HCT116 (cell line): ENCODE measurements at regions not wholly inside any gene's neighbourhood (a gene's known extent, or its start where the extent isn't known, plus 50 kb on each side); places are given as distances from the start of the nearest gene placed in this dataset.

Source experiments
- ATAC-seq: fragments of 200-7000 bp; cut with Tn5 transposase; 2 replicates; pipeline ENCODE4 v1.9.1; 2020; ENCODE audit warnings: mild to moderate bottlenecking, moderate library complexity
- BruUV-seq: library from RNA; stranded (reverse); fragments of 400-500 nt; replicated peaks from 2 replicates; lab custom pipeline; 2021; lab: Mats Ljungman, UMichigan
- CTCF ChIA-PET: fragments of 300-600 bp; sonication (Branson Sonifier 250); formaldehyde crosslinking; loops from one replicate; lab custom pipeline; 2021; ENCODE audit warnings: antibody characterized with exemption; lab: Charles Lee
- POLR2A ChIA-PET: fragments of 300-600, 350-600 bp; sonication (Branson Sonifier 250); formaldehyde crosslinking; loops from one replicate; lab custom pipeline; 2021; ENCODE audit warnings: antibody characterized with exemption; lab: Charles Lee
- RAD21 ChIA-PET, 2 experiments: fragments of 300-600 bp; sonication (Branson Sonifier 250); formaldehyde crosslinking; loops; one replicate each; lab custom pipeline; 2023; ENCODE audit warnings: low total read pairs in 2 of 2; ENCODE audit not compliant: uncharacterized antibody in 2 of 2, unreplicated experiment in 2 of 2, low non-redundant PET in 1 of 2; lab: Charles Lee
- DNase-seq: peaks from one replicate; pipeline ENCODE4 v3.0.0-alpha.2; 2010; ENCODE audit warnings: low read depth, low spot score
- H2AFZ ChIP-seq: fragments of 200-600 bp; shearing (Covaris generic), sonication (generic); 2 replicates; pipeline ENCODE4 v1.6.1; 2017; ENCODE audit warnings: low read depth, mixed run types, mixed read lengths, antibody characterized with exemption, low read length; ENCODE audit not compliant: poor library complexity, severe bottlenecking
- H3K27ac ChIP-seq: 2 replicates; pipeline ENCODE4 v1.5.1; 2012; ENCODE audit warnings: low read depth, low read length
- H3K27me3 ChIP-seq: fragments of 200-600 bp; sonication (generic); 2 replicates; pipeline ENCODE4 v1.6.1; 2016; ENCODE audit warnings: mixed run types, low read length, mixed read lengths; ENCODE audit not compliant: insufficient read depth
- H3K36me3 ChIP-seq, 2 experiments: fragments of 200-500 bp in 1 of 2; fragments of 200-600 bp in 1 of 2; sonication (Bioruptor generic) in 1 of 2; sonication (generic) in 1 of 2; 2 replicates each; pipeline versions ENCODE4 v1.5.1 to v1.6.1; 2014 to 2016; ENCODE audit warnings: low read length in 2 of 2, inconsistent platforms in 1 of 2, mixed read lengths in 1 of 2, mixed run types in 1 of 2; ENCODE audit not compliant: insufficient read depth in 2 of 2, control insufficient read depth in 1 of 2
- H3K4me1 ChIP-seq, 2 experiments: fragments of 200-600 bp in 1 of 2; sonication (generic) in 1 of 2; 2 replicates each; pipeline versions ENCODE4 v1.5.1 to v1.6.1; 2012 to 2017; ENCODE audit warnings: low read length in 2 of 2, inconsistent platforms in 1 of 2, mild to moderate bottlenecking in 1 of 2, mixed read lengths in 1 of 2, mixed run types in 1 of 2, moderate library complexity in 1 of 2; ENCODE audit not compliant: insufficient read depth in 2 of 2, control insufficient read depth in 1 of 2
- H3K4me2 ChIP-seq: fragments of 200-600 bp; sonication (generic); 2 replicates; pipeline ENCODE4 v1.6.1; 2017; ENCODE audit warnings: mixed run types, low read length, mixed read lengths
- H3K4me3 ChIP-seq, 2 experiments: fragments of 200-600 bp in 1 of 2; sonication (generic) in 1 of 2; replicated peaks in 1 of 2; 2 replicates each; pipeline ENCODE4 v1.5.1; 2011 to 2016; ENCODE audit warnings: low read length in 2 of 2, control low read depth in 1 of 2, low read depth in 1 of 2, mild to moderate bottlenecking in 1 of 2, mixed read lengths in 1 of 2, mixed run types in 1 of 2
- H3K79me2 ChIP-seq: fragments of 200-600 bp; sonication (generic); 2 replicates; pipeline ENCODE4 v1.6.1; 2017; ENCODE audit warnings: mild to moderate bottlenecking, mixed run types, low read length, moderate library complexity, mixed read lengths; ENCODE audit not compliant: insufficient read depth
- H3K9ac ChIP-seq: fragments of 200-600 bp; sonication (generic); 2 replicates; pipeline ENCODE4 v1.6.1; 2016; ENCODE audit warnings: low read length, mixed read lengths
- H3K9me2 ChIP-seq: fragments of 200-600 bp; sonication (generic), shearing (Covaris generic); 2 replicates; pipeline ENCODE4 v1.6.1; 2017; ENCODE audit warnings: mixed run types, mild to moderate bottlenecking, moderate library complexity; ENCODE audit not compliant: insufficient read depth
- H3K9me3 ChIP-seq, 2 experiments: fragments of 200-500 bp in 1 of 2; fragments of 200-600 bp in 1 of 2; sonication (Bioruptor generic) in 1 of 2; sonication (generic) in 1 of 2; 2 replicates each; pipeline ENCODE4 v1.6.1; 2014 to 2017; ENCODE audit warnings: low read length in 2 of 2, mixed read lengths in 2 of 2, inconsistent platforms in 1 of 2, low read depth in 1 of 2, mild to moderate bottlenecking in 1 of 2, mixed run types in 1 of 2, moderate library complexity in 1 of 2; ENCODE audit not compliant: control insufficient read depth in 1 of 2, insufficient read depth in 1 of 2
- H4K20me1 ChIP-seq: fragments of 200-600 bp; sonication (generic), shearing (Covaris generic); 2 replicates; pipeline ENCODE4 v1.6.1; 2017; ENCODE audit warnings: mixed run types, mild to moderate bottlenecking, moderate library complexity; ENCODE audit not compliant: insufficient read depth
- CEBPB ChIP-seq: IDR thresholded peaks from 2 replicates; pipeline ENCODE4 v1.6.1; 2012; ENCODE audit warnings: low read depth
- JUND ChIP-seq: IDR thresholded peaks from 2 replicates; pipeline ENCODE4 v1.6.1; 2012
- POLR2AphosphoS5 ChIP-seq: IDR thresholded peaks from 2 replicates; pipeline ENCODE4 v1.6.1; 2011; ENCODE audit warnings: mild to moderate bottlenecking, low read depth, low read length, moderate library complexity
- ZFX ChIP-seq: fragments of 450-650 bp; IDR thresholded peaks from 2 replicates; pipeline ENCODE4 v1.6.1; 2017
- intact Hi-C: fragments of 100-400 bp; cut with micrococcal nuclease; formaldehyde crosslinking; loops from 2 replicates; pipeline ENCODE4 v1.10.0; 2022
- TF ChIP-seq, protein P1 (sequence below): IDR thresholded peaks from 2 replicates; pipeline ENCODE4 v1.6.1; 2011; ENCODE audit warnings: mild to moderate bottlenecking, low read length, moderate library complexity; ENCODE audit not compliant: insufficient replicate concordance; ENCODE audit errors: extremely low read depth
- TF ChIP-seq, protein P2 (sequence below): IDR thresholded peaks from 2 replicates; pipeline ENCODE4 v1.6.1; 2012

DNA sequence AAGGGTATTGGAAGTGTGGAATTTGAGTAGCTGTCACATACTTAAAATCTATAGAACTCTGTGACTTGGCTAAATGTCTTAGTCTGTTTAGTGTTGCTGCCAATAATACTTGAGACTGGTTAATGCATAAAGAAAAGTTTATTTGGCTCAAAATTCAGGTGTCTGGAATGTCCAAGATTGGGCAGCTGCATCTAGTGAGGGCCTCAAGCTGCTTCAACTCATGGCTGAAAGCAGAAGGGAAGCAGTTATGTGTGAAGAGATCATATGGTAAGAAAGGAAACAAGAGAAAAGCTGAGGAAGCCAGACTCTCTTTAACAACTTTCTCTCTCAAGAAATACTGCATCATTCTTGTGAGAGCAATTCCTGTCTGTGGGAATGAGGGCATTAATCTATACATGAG is 1043.3 kb upstream of the CDH6 start:
- intact Hi-C loops, result no loop called here
- H3K4me3 ChIP-seq, result no peak overlapping the region
- H3K9ac ChIP-seq, result no peak overlapping the region
- CTCF ChIA-PET, result no interaction called here
- no peak overlapping the region for H3K27ac ChIP-seq
- no peaks in the 10 kb centered on the region for H3K27me3 ChIP-seq
- H3K9me2 ChIP-seq, result no peaks in the 10 kb centered on the region
- TF ChIP-seq ZFX, result no peak
- TF ChIP-seq, protein P1, sequence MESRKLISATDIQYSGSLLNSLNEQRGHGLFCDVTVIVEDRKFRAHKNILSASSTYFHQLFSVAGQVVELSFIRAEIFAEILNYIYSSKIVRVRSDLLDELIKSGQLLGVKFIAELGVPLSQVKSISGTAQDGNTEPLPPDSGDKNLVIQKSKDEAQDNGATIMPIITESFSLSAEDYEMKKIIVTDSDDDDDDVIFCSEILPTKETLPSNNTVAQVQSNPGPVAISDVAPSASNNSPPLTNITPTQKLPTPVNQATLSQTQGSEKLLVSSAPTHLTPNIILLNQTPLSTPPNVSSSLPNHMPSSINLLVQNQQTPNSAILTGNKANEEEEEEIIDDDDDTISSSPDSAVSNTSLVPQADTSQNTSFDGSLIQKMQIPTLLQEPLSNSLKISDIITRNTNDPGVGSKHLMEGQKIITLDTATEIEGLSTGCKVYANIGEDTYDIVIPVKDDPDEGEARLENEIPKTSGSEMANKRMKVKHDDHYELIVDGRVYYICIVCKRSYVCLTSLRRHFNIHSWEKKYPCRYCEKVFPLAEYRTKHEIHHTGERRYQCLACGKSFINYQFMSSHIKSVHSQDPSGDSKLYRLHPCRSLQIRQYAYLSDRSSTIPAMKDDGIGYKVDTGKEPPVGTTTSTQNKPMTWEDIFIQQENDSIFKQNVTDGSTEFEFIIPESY, result no peak
- TF ChIP-seq POLR2AphosphoS5, result no peak
- TF ChIP-seq, protein P2, sequence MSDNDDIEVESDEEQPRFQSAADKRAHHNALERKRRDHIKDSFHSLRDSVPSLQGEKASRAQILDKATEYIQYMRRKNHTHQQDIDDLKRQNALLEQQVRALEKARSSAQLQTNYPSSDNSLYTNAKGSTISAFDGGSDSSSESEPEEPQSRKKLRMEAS, result no peak
- no peak for TF ChIP-seq CEBPB
- peaks cover 0 to 20% of the 10 kb centered on the region in 2 experiments; a peak in 3 of 4 replicates for H3K9me3 ChIP-seq
- no peak for ATAC-seq
- no peaks in the 10 kb centered on the region for H3K36me3 ChIP-seq
- no peak overlapping the region for H2AFZ ChIP-seq
- BruUV-seq, result no TSS peak
- no peaks in the 10 kb centered on the region for H3K4me1 ChIP-seq
- H3K4me2 ChIP-seq, result no peak overlapping the region
- DNase-seq, result no peak
- POLR2A ChIA-PET, result no interaction called here
- RAD21 ChIA-PET, result no interaction called here
- no peaks in the 10 kb centered on the region for H4K20me1 ChIP-seq
- H3K79me2 ChIP-seq, result no peaks in the 10 kb centered on the region

GRCh38 chr5:30149526-30149925 is 1044.0 kb upstream of the CDH6 start:
- H3K79me2 ChIP-seq, result no peaks in the 10 kb centered on the region
- H3K9ac ChIP-seq, result no peak overlapping the region
- H3K27me3 ChIP-seq, result no peaks in the 10 kb centered on the region
- RAD21 ChIA-PET, result no interaction called here
- ATAC-seq, result no peak
- no peaks in the 10 kb centered on the region for H3K4me1 ChIP-seq
- H2AFZ ChIP-seq, result no peak overlapping the region
- no peaks in the 10 kb centered on the region for H3K36me3 ChIP-seq
- CTCF ChIA-PET, result no interaction called here
- H4K20me1 ChIP-seq, result no peaks in the 10 kb centered on the region
- peaks cover 0 to 25% of the 10 kb centered on the region in 2 experiments; a peak in 3 of 4 replicates for H3K9me3 ChIP-seq
- H3K27ac ChIP-seq, result no peak overlapping the region
- BruUV-seq, result no TSS peak
- H3K4me2 ChIP-seq, result no peak overlapping the region
- no peaks in the 10 kb centered on the region for H3K9me2 ChIP-seq
- POLR2A ChIA-PET, result no interaction called here
- no peak for TF ChIP-seq JUND
- TF ChIP-seq, all 23 proteins: peak for 0
- intact Hi-C loops, result no loop called here
- H3K4me3 ChIP-seq, result no peak overlapping the region
- no peak for DNase-seq
